Activated CD8-positive, alpha-beta T cell treated with anti-CD3 and anti-CD28 coated beads for 36 hours (primary cell): ENCODE measurements at regions not wholly inside any gene's neighbourhood (a gene's known extent, or its start where the extent isn't known, plus 50 kb on each side); places are given as distances from the start of the nearest gene placed in this dataset.

Source experiments
- ATAC-seq: fragments of 200-7000 bp; cut with Tn5 transposase; one replicate; pipeline ENCODE4 v1.10.0; 2021; ENCODE audit warnings: mild to moderate bottlenecking, moderate library complexity
- CTCF ChIA-PET: fragments of 350-600 bp; sonication (Branson Sonifier 250); formaldehyde crosslinking; loops from one replicate; lab custom pipeline; 2021; ENCODE audit warnings: antibody characterized with exemption; lab: Charles Lee
- POLR2A ChIA-PET: fragments of 350-600 bp; sonication (Branson Sonifier 250); formaldehyde crosslinking; loops from one replicate; lab custom pipeline; 2021; ENCODE audit warnings: antibody characterized with exemption; lab: Charles Lee
- DNase-seq: peaks from one replicate; pipeline ENCODE4 v3.0.0-alpha.2; 2020
- H3K27ac Mint-ChIP-seq: one replicate; pipeline ENCODE4 v1.8.0; 2021; ENCODE audit warnings: mild to moderate bottlenecking, mixed read lengths
- H3K27me3 Mint-ChIP-seq: one replicate; pipeline ENCODE4 v1.8.0; 2021; ENCODE audit warnings: mixed read lengths
- H3K36me3 Mint-ChIP-seq: one replicate; pipeline ENCODE4 v1.8.0; 2021; ENCODE audit warnings: low read depth, mixed read lengths
- H3K4me1 Mint-ChIP-seq: one replicate; pipeline ENCODE4 v1.8.0; 2021; ENCODE audit warnings: low read depth, mixed read lengths
- H3K4me3 Mint-ChIP-seq: one replicate; pipeline ENCODE4 v1.8.0; 2021; ENCODE audit warnings: mild to moderate bottlenecking, moderate library complexity, mixed read lengths
- H3K9me3 Mint-ChIP-seq: one replicate; pipeline ENCODE4 v1.8.0; 2021; ENCODE audit warnings: mixed read lengths
- CTCF ChIP-seq: fragments of 200-600 bp; IDR thresholded peaks from one replicate; pipeline ENCODE4 v1.8.0; 2022; ENCODE audit warnings: antibody characterized with exemption, mild to moderate bottlenecking
- intact Hi-C: fragments of 100-400 bp; cut with micrococcal nuclease; formaldehyde crosslinking; loops from one replicate; pipeline ENCODE4 v1.10.0; 2022

- no peaks in the 10 kb centered on the region for H3K4me1 Mint-ChIP-seq
- ChIA-PET POLR2A (no interaction called here), CTCF (interaction anchor here (0.6 kb wide), 1 partner anchor 1080 kb away, joined by 3 read pairs; no protein-coding TSS in a partner anchor)
- H3K27me3 Mint-ChIP-seq = no peaks in the 10 kb centered on the region
- no peak for DNase-seq
- no peak for ATAC-seq
- peaks cover 10% of the 10 kb centered on the region for H3K9me3 Mint-ChIP-seq
- no peaks in the 10 kb centered on the region for H3K36me3 Mint-ChIP-seq
- no peak overlapping the region for H3K27ac Mint-ChIP-seq
- intact Hi-C loops = no loop called here
- H3K4me3 Mint-ChIP-seq = no peak overlapping the region
- TF ChIP-seq CTCF = no peak
Observed at GRCh38 chr18:71503222-71503621, 1040.9 kb downstream of the CBLN2 start.

- no peaks in the 10 kb centered on the region for H3K4me1 Mint-ChIP-seq
- no peak for ATAC-seq
Observed at GRCh38 chr18:71485611-71486010, 1058.5 kb downstream of the CBLN2 start.

GRCh38 chr18:71471963-71472725 is 1072.0 kb downstream of the CBLN2 start:
- ChIA-PET POLR2A (no interaction called here), CTCF (no interaction called here)
- DNase-seq = no peak
- H3K4me1 Mint-ChIP-seq = no peaks in the 10 kb centered on the region
- no peaks in the 10 kb centered on the region for H3K9me3 Mint-ChIP-seq
- H3K36me3 Mint-ChIP-seq = no peaks in the 10 kb centered on the region
- intact Hi-C loops = no loop called here
- TF ChIP-seq CTCF = no peak
- no peak overlapping the region for H3K4me3 Mint-ChIP-seq
- ATAC-seq = no peak
- no peaks in the 10 kb centered on the region for H3K27me3 Mint-ChIP-seq
- H3K27ac Mint-ChIP-seq = no peak overlapping the region

More at GRCh38 chr18:71485611-71486010, 1058.5 kb downstream of the CBLN2 start:
- DNase-seq = no peak
- Mint-ChIP-seq H3K36me3 (no peaks in the 10 kb centered on the region), H3K27me3 (no peaks in the 10 kb centered on the region), H3K27ac (no peak overlapping the region), H3K4me3 (no peak overlapping the region), H3K9me3 (peaks cover 2% of the 10 kb centered on the region)
- ChIA-PET POLR2A (no interaction called here), CTCF (no interaction called here)
- intact Hi-C loops = no loop called here
- no peak for TF ChIP-seq CTCF

- intact Hi-C loops = no loop called here
- H3K27me3 Mint-ChIP-seq = no peaks in the 10 kb centered on the region
Observed at GRCh38 chr18:71456206-71456605, 1087.9 kb downstream of the CBLN2 start.

More at GRCh38 chr18:71456206-71456605, 1087.9 kb downstream of the CBLN2 start:
- Mint-ChIP-seq H3K9me3 (no peaks in the 10 kb centered on the region), H3K27ac (no peak overlapping the region), H3K4me3 (no peak overlapping the region), H3K4me1 (no peaks in the 10 kb centered on the region), H3K36me3 (no peaks in the 10 kb centered on the region)
- CTCF ChIA-PET = no interaction called here
- no peak for TF ChIP-seq CTCF
- POLR2A ChIA-PET = no interaction called here
- DNase-seq = no peak
- no peak for ATAC-seq
